Smooth muscle cell (in vitro differentiated cells): ENCODE measurements at regions not wholly inside any gene's neighbourhood (a gene's known extent, or its start where the extent isn't known, plus 50 kb on each side); places are given as distances from the start of the nearest gene placed in this dataset.

Experiments used
- DNase-seq: peaks from one replicate; lab custom pipeline; 2025; ENCODE audit not compliant: unreplicated experiment; lab: John Stamatoyannopoulos, UW
- H2AFZ ChIP-seq: fragments of 200-600 bp; sonication (generic); 2 replicates; pipeline ENCODE4 v1.6.0; 2016; ENCODE audit warnings: antibody characterized with exemption, low read depth, mild to moderate bottlenecking
- H3F3A ChIP-seq: fragments of 200-600 bp; sonication (generic); 2 replicates; pipeline ENCODE4 v1.6.0; 2017; ENCODE audit warnings: antibody characterized with exemption, low read depth
- H3K27ac ChIP-seq: fragments of 200-600 bp; sonication (generic); 2 replicates; pipeline ENCODE4 v1.5.1; 2016; ENCODE audit warnings: low read depth, mild to moderate bottlenecking
- H3K27me3 ChIP-seq: fragments of 200-600 bp; sonication (generic); 2 replicates; pipeline ENCODE4 v1.6.1; 2016; ENCODE audit warnings: low read depth, mild to moderate bottlenecking
- H3K36me3 ChIP-seq: fragments of 200-600 bp; sonication (generic); 2 replicates; pipeline ENCODE4 v1.5.1; 2016; ENCODE audit warnings: low read depth
- H3K4me1 ChIP-seq: fragments of 200-600 bp; sonication (generic); 2 replicates; pipeline ENCODE4 v1.5.1; 2016; ENCODE audit warnings: low read depth
- H3K4me2 ChIP-seq: fragments of 200-600 bp; sonication (generic); 2 replicates; pipeline ENCODE4 v1.6.0; 2016; ENCODE audit warnings: mild to moderate bottlenecking
- H3K4me3 ChIP-seq: fragments of 200-600 bp; sonication (generic); 2 replicates; pipeline ENCODE4 v1.5.1; 2016; ENCODE audit warnings: mild to moderate bottlenecking
- H3K79me2 ChIP-seq: fragments of 200-600 bp; sonication (generic); 2 replicates; pipeline ENCODE4 v1.6.0; 2016; ENCODE audit warnings: low read depth, mild to moderate bottlenecking
- H3K9ac ChIP-seq: fragments of 200-600 bp; sonication (generic); 2 replicates; pipeline ENCODE4 v1.6.0; 2016; ENCODE audit warnings: low read depth
- H3K9me3 ChIP-seq: fragments of 200-600 bp; sonication (generic); replicated peaks from 2 replicates; pipeline ENCODE4 v1.5.1; 2016; ENCODE audit warnings: low read depth
- H4K20me1 ChIP-seq: fragments of 200-600 bp; sonication (generic); 2 replicates; pipeline ENCODE4 v1.6.0; 2016; ENCODE audit warnings: low read depth
- CTCF ChIP-seq: fragments of 200-600 bp; sonication (generic); IDR thresholded peaks from 2 replicates; pipeline ENCODE4 v1.5.1; 2017; ENCODE audit warnings: borderline replicate concordance, mild to moderate bottlenecking, antibody characterized with exemption; ENCODE audit not compliant: insufficient read depth, poor library complexity, severe bottlenecking
- WGBS: methylation state at CpG from one replicate; pipeline ENCODE4 v1.1.7; 2016; ENCODE audit warnings: low lambda C conversion rate; 5-methylcytosine and 5-hydroxymethylcytosine counted together

GRCh38 chr10:29712108-29712507 is 77.3 kb upstream of the SVIL start:
- Histone ChIP-seq H3K4me3 (no peak overlapping the region), H3K4me1 (peaks cover 3% of the 10 kb centered on the region), H4K20me1 (peaks cover 17% of the 10 kb centered on the region), H3K36me3 (no peaks in the 10 kb centered on the region), H3K27me3 (no peaks in the 10 kb centered on the region), H3K9ac (no peak overlapping the region), H3K27ac (peak overlapping the region; percentile 87), H3F3A (peaks cover 20% of the 10 kb centered on the region), H2AFZ (no peak overlapping the region), H3K4me2 (no peak overlapping the region), H3K9me3 (no peaks in the 10 kb centered on the region), H3K79me2 (peaks cover 47% of the 10 kb centered on the region)
- no peak for TF ChIP-seq CTCF
- no peak for DNase-seq
- WGBS, result 68% methylated on average over 7 of the region's 7 CpGs

GRCh38 chr10:29710128-29710527 is 75.4 kb upstream of the SVIL start:
- H3K9ac ChIP-seq, result no peak overlapping the region
- H3F3A ChIP-seq, result peaks cover 15% of the 10 kb centered on the region
- no peak overlapping the region for H3K4me3 ChIP-seq
- no peak overlapping the region for H3K4me2 ChIP-seq
- H3K27me3 ChIP-seq, result no peaks in the 10 kb centered on the region
- peaks cover 38% of the 10 kb centered on the region for H3K79me2 ChIP-seq
- peaks cover 17% of the 10 kb centered on the region for H4K20me1 ChIP-seq
- no peak overlapping the region for H2AFZ ChIP-seq
- no peak overlapping the region for H3K27ac ChIP-seq
- no peak for TF ChIP-seq CTCF
- WGBS, result 92% methylated on average over 8 of the region's 8 CpGs
- no peak for DNase-seq
- no peaks in the 10 kb centered on the region for H3K36me3 ChIP-seq
- H3K4me1 ChIP-seq, result peaks cover 3% of the 10 kb centered on the region
- H3K9me3 ChIP-seq, result no peaks in the 10 kb centered on the region

GRCh38 chr10:29709484-29710002 is 74.8 kb upstream of the SVIL start:
- H3K4me3 ChIP-seq, result no peak overlapping the region
- H3K4me2 ChIP-seq, result no peak overlapping the region
- H3F3A ChIP-seq, result peaks cover 9% of the 10 kb centered on the region
- no peaks in the 10 kb centered on the region for H3K36me3 ChIP-seq
- no peak for TF ChIP-seq CTCF
- H3K79me2 ChIP-seq, result peaks cover 38% of the 10 kb centered on the region
- H3K9me3 ChIP-seq, result no peaks in the 10 kb centered on the region
- WGBS, result 96% methylated on average over 13 of the region's 13 CpGs
- H3K9ac ChIP-seq, result no peak overlapping the region
- H3K27ac ChIP-seq, result no peak overlapping the region
- no peak for DNase-seq
- no peak overlapping the region for H2AFZ ChIP-seq
- peaks cover 18% of the 10 kb centered on the region for H4K20me1 ChIP-seq
- no peaks in the 10 kb centered on the region for H3K27me3 ChIP-seq
- H3K4me1 ChIP-seq, result peaks cover 3% of the 10 kb centered on the region

- peaks cover 7% of the 10 kb centered on the region for H3K4me1 ChIP-seq
- peaks cover 38% of the 10 kb centered on the region for H3K79me2 ChIP-seq
- H3K9me3 ChIP-seq, result no peaks in the 10 kb centered on the region
- H3K9ac ChIP-seq, result no peak overlapping the region
- DNase-seq, result no peak
- no peaks in the 10 kb centered on the region for H3K27me3 ChIP-seq
- H3K4me3 ChIP-seq, result no peak overlapping the region
- WGBS, result 63% methylated on average over 9 of the region's 9 CpGs
- H3K36me3 ChIP-seq, result no peaks in the 10 kb centered on the region
- peaks cover 6% of the 10 kb centered on the region for H3F3A ChIP-seq
- no peak for TF ChIP-seq CTCF
- no peak overlapping the region for H3K27ac ChIP-seq
- H4K20me1 ChIP-seq, result peaks cover 37% of the 10 kb centered on the region
- peak overlapping the region; percentile 8 for H3K4me2 ChIP-seq
- no peak overlapping the region for H2AFZ ChIP-seq
Measured at GRCh38 chr10:29703271-29703670, 68.5 kb upstream of the SVIL start.
